SK-N-SH (cell line): ENCODE measurements at regions not wholly inside any gene's neighbourhood (a gene's known extent, or its start where the extent isn't known, plus 50 kb on each side); places are given as distances from the start of the nearest gene placed in this dataset.

Experiments used
- CTCF ChIA-PET: fragments of 300-600, 350-600 bp; formaldehyde crosslinking; extraction: SDS; loops from one replicate; lab custom pipeline; 2021; lab: Yijun Ruan, JAX
- POLR2A ChIA-PET: fragments of 350-600 bp; sonication (Branson Sonifier 250); formaldehyde crosslinking; extraction: SDS; loops from one replicate; lab custom pipeline; 2020; ENCODE audit warnings: antibody characterized with exemption, inconsistent platforms; lab: Yijun Ruan, JAX
- DNase-seq: peaks from one replicate; pipeline ENCODE4 v3.0.0; 2012
- H2AFZ ChIP-seq: fragments of 200-600 bp; sonication (generic); 2 replicates; pipeline ENCODE4 v1.8.1; 2016; ENCODE audit warnings: antibody characterized with exemption, mild to moderate bottlenecking, low read depth
- H3F3A ChIP-seq: fragments of 200-600 bp; sonication (generic); replicated peaks from 2 replicates; pipeline ENCODE3; 2016; ENCODE audit warnings: antibody characterized with exemption, mild to moderate bottlenecking; ENCODE audit not compliant: insufficient read depth
- H3K27ac ChIP-seq, 2 experiments: fragments of 200-500 bp in 1 of 2; fragments of 200-600 bp in 1 of 2; sonication (Bioruptor generic) in 1 of 2; sonication (generic), shearing (Covaris generic) in 1 of 2; 2 replicates each; pipeline versions ENCODE4 v1.5.1 to v1.6.1; 2014 to 2016; ENCODE audit warnings: low read depth in 2 of 2, inconsistent platforms in 1 of 2, low read length in 1 of 2, mild to moderate bottlenecking in 1 of 2, mixed read lengths in 1 of 2
- H3K27me3 ChIP-seq: fragments of 200-600 bp; sonication (generic), shearing (Covaris generic); 2 replicates; pipeline ENCODE4 v1.6.1; 2016; ENCODE audit warnings: mixed run types; ENCODE audit not compliant: insufficient read depth
- H3K36me3 ChIP-seq, 2 experiments: fragments of 200-500 bp in 1 of 2; fragments of 200-600 bp in 1 of 2; sonication (Bioruptor generic) in 1 of 2; sonication (generic) in 1 of 2; replicated peaks in 1 of 2; 2 replicates each; pipeline versions ENCODE3 to v1.5.1; 2014 to 2016; ENCODE audit warnings: low read length in 1 of 2, mild to moderate bottlenecking in 1 of 2; ENCODE audit not compliant: insufficient read depth in 2 of 2, control insufficient read depth in 1 of 2
- H3K4me1 ChIP-seq, 2 experiments: fragments of 200-500 bp in 1 of 2; fragments of 200-600 bp in 1 of 2; sonication (Bioruptor generic) in 1 of 2; sonication (generic), shearing (Covaris generic) in 1 of 2; 2 replicates each; pipeline versions ENCODE4 v1.5.1 to v1.6.1; 2014 to 2016; ENCODE audit warnings: low read depth in 1 of 2, low read length in 1 of 2, mixed run types in 1 of 2; ENCODE audit not compliant: insufficient read depth in 2 of 2, control insufficient read depth in 1 of 2
- H3K4me2 ChIP-seq: fragments of 200-600 bp; sonication (generic), shearing (Covaris generic); 2 replicates; pipeline ENCODE4 v1.6.1; 2017; ENCODE audit warnings: mixed run types
- H3K4me3 ChIP-seq, 2 experiments: fragments of 200-500 bp in 1 of 2; fragments of 200-600 bp in 1 of 2; sonication (Bioruptor generic) in 1 of 2; sonication (generic), shearing (Covaris generic) in 1 of 2; 2 replicates each; pipeline versions ENCODE4 v1.5.1 to v1.8.1; 2014 to 2016; ENCODE audit warnings: low read depth in 2 of 2, inconsistent platforms in 1 of 2, low read length in 1 of 2, mild to moderate bottlenecking in 1 of 2, mixed read lengths in 1 of 2, moderate library complexity in 1 of 2
- H3K79me2 ChIP-seq: fragments of 200-600 bp; sonication (generic); 2 replicates; pipeline ENCODE4 v1.8.1; 2017; ENCODE audit warnings: mild to moderate bottlenecking; ENCODE audit not compliant: insufficient read depth
- H3K9ac ChIP-seq: fragments of 200-600 bp; sonication (generic); 2 replicates; pipeline ENCODE4 v1.6.1; 2017; ENCODE audit warnings: mixed run types
- H3K9me2 ChIP-seq: fragments of 200-600 bp; sonication (generic); 2 replicates; pipeline ENCODE4 v1.6.1; 2017; ENCODE audit warnings: mixed run types
- H3K9me3 ChIP-seq: fragments of 200-600 bp; sonication (generic); 2 replicates; pipeline ENCODE4 v1.6.1; 2017; ENCODE audit warnings: mixed run types, mild to moderate bottlenecking, moderate library complexity
- H4K20me1 ChIP-seq: fragments of 200-600 bp; sonication (generic); 2 replicates; pipeline ENCODE4 v1.6.1; 2017; ENCODE audit warnings: mild to moderate bottlenecking, mixed run types; ENCODE audit not compliant: insufficient read depth
- ELF1 ChIP-seq: IDR thresholded peaks from 2 replicates; pipeline ENCODE4 v1.4.0; 2012
- EP300 ChIP-seq, 2 experiments: IDR thresholded peaks; 2 replicates each; pipeline versions ENCODE4 v1.4.0 to v1.6.1; 2012; ENCODE audit warnings: borderline replicate concordance in 1 of 2, low read depth in 1 of 2, low read length in 1 of 2
- EZH2phosphoT487 ChIP-seq: fragments of 200-600 bp; sonication (generic); IDR thresholded peaks from 2 replicates; pipeline ENCODE4 v1.6.1; 2017; ENCODE audit warnings: low read depth, mixed run types, mild to moderate bottlenecking, antibody characterized with exemption, moderate library complexity, borderline replicate concordance
- FOXJ3 ChIP-seq: sonication (generic); formaldehyde crosslinking; IDR thresholded peaks from 2 replicates; pipeline ENCODE4 v1.5.1; 2020; ENCODE audit warnings: mild to moderate bottlenecking, missing genetic modification reagents
- FOXM1 ChIP-seq: IDR thresholded peaks from 2 replicates; pipeline ENCODE4 v1.4.0; 2012; ENCODE audit warnings: low read depth, mild to moderate bottlenecking
- MXI1 ChIP-seq: IDR thresholded peaks from 2 replicates; pipeline ENCODE4 v1.6.1; 2012; ENCODE audit warnings: mild to moderate bottlenecking, low read depth, low read length, improper control_type of control experiment
- NRF1 ChIP-seq: IDR thresholded peaks from 2 replicates; pipeline ENCODE4 v1.6.1; 2012; ENCODE audit warnings: low read depth, mild to moderate bottlenecking, low read length
- RAD21 ChIP-seq: IDR thresholded peaks from 2 replicates; pipeline ENCODE4 v1.6.1; 2012; ENCODE audit warnings: mild to moderate bottlenecking, low read length
- RCOR1 ChIP-seq: fragments of 150-350 bp; IDR thresholded peaks from 2 replicates; pipeline ENCODE4 v1.6.1; 2017; ENCODE audit warnings: antibody characterized with exemption, low read length
- RXRA ChIP-seq: IDR thresholded peaks from 2 replicates; pipeline ENCODE4 v1.4.0; 2012; ENCODE audit warnings: low read depth, mild to moderate bottlenecking, borderline replicate concordance
- SIN3A ChIP-seq: IDR thresholded peaks from 2 replicates; pipeline ENCODE4 v1.6.1; 2012; ENCODE audit warnings: low read depth, mild to moderate bottlenecking, low read length, moderate library complexity, borderline replicate concordance
- USF1 ChIP-seq: IDR thresholded peaks from 2 replicates; pipeline ENCODE4 v1.4.0; 2012; ENCODE audit warnings: low read depth, borderline replicate concordance
- USF2 ChIP-seq: fragments of 150-350 bp; IDR thresholded peaks from 2 replicates; pipeline ENCODE4 v1.6.1; 2017; ENCODE audit warnings: antibody characterized with exemption, low read length, low read depth, borderline replicate concordance
- WGBS: methylation state at CpG from one replicate; pipeline ENCODE4 v1.1.6; 2017; ENCODE audit warnings: low lambda C conversion rate; 5-methylcytosine and 5-hydroxymethylcytosine counted together

GRCh38 chr7:71021131-71021530 lies 110.8 kb upstream of the GALNT17 start:
- Histone ChIP-seq H3K27ac (no peak overlapping the region), H3K4me1 (no peaks in the 10 kb centered on the region), H3K9me3 (no peaks in the 10 kb centered on the region), H3K4me3 (no peak overlapping the region), H3F3A (no peaks in the 10 kb centered on the region)
- TF ChIP-seq FOXM1: no peak
- TF ChIP-seq EP300 (IDR thresholded peaks at IDR 0.05; ENCODE audit: borderline replicate concordance in 1 of 2, low read depth in 1 of 2, low read length in 1 of 2): no peak
- TF ChIP-seq, all 33 proteins: peak for 0
- H3K4me2 ChIP-seq: no peak overlapping the region
- no peak for DNase-seq
- no peaks in the 10 kb centered on the region for H3K79me2 ChIP-seq
- POLR2A ChIA-PET: no interaction called here
- H2AFZ ChIP-seq: no peak overlapping the region
- H3K9me2 ChIP-seq: no peaks in the 10 kb centered on the region
- no peaks in the 10 kb centered on the region for H3K27me3 ChIP-seq
- no peak overlapping the region for H3K9ac ChIP-seq
- no peaks in the 10 kb centered on the region for H3K36me3 ChIP-seq
- 31% methylated on average over 4 of the region's 4 CpGs for WGBS
- H4K20me1 ChIP-seq: no peaks in the 10 kb centered on the region
- CTCF ChIA-PET: no interaction called here

- H3K9me3 ChIP-seq: no peaks in the 10 kb centered on the region; the same call in 1 of the 2 replicates
Measured at GRCh38 chr7:71026680-71027079, 105.3 kb upstream of the GALNT17 start.

GRCh38 chr7:71034243-71034642 lies 97.7 kb upstream of the GALNT17 start:
- no peak for DNase-seq
- Histone ChIP-seq H3K9me2 (no peaks in the 10 kb centered on the region), H3K79me2 (no peaks in the 10 kb centered on the region), H3K9ac (no peak overlapping the region), H3K27ac (no peak overlapping the region), H2AFZ (no peak overlapping the region), H3K4me3 (no peak overlapping the region), H4K20me1 (no peaks in the 10 kb centered on the region), H3K36me3 (no peaks in the 10 kb centered on the region), H3K9me3 (no peaks in the 10 kb centered on the region; the same call in 1 of the 2 replicates), H3K4me1 (no peaks in the 10 kb centered on the region), H3F3A (no peaks in the 10 kb centered on the region), H3K4me2 (no peak overlapping the region), H3K27me3 (no peaks in the 10 kb centered on the region)
- WGBS: 10% methylated on average over 2 of the region's 2 CpGs
- TF ChIP-seq USF2 (no peak), FOXJ3 (no peak), RXRA (no peak), EP300 (IDR thresholded peaks at IDR 0.05; ENCODE audit: borderline replicate concordance in 1 of 2, low read depth in 1 of 2, low read length in 1 of 2) (no peak), RAD21 (no peak), USF1 (no peak), EZH2phosphoT487 (no peak), ELF1 (no peak)
- CTCF ChIA-PET: no interaction called here
- POLR2A ChIA-PET: no interaction called here

More at GRCh38 chr7:71026680-71027079, 105.3 kb upstream of the GALNT17 start:
- no peaks in the 10 kb centered on the region for H3K79me2 ChIP-seq
- ChIA-PET POLR2A (no interaction called here), CTCF (no interaction called here)
- H3K36me3 ChIP-seq: no peaks in the 10 kb centered on the region
- H2AFZ ChIP-seq: no peak overlapping the region
- H3K4me3 ChIP-seq: no peak overlapping the region
- no peaks in the 10 kb centered on the region for H4K20me1 ChIP-seq
- H3K4me1 ChIP-seq: no peaks in the 10 kb centered on the region
- H3K9me2 ChIP-seq: no peaks in the 10 kb centered on the region
- no peaks in the 10 kb centered on the region for H3K27me3 ChIP-seq
- no peaks in the 10 kb centered on the region for H3F3A ChIP-seq
- no peak for DNase-seq
- H3K9ac ChIP-seq: no peak overlapping the region
- WGBS: 6% methylated on average over 5 of the region's 5 CpGs
- H3K4me2 ChIP-seq: no peak overlapping the region
- no peak for TF ChIP-seq RXRA
- no peak for TF ChIP-seq MXI1
- TF ChIP-seq NRF1: no peak
- no peak for TF ChIP-seq RCOR1
- TF ChIP-seq SIN3A: no peak
- no peak overlapping the region for H3K27ac ChIP-seq
